Small intestine (tissue), 7 donors: ENCODE measurements at regions not wholly inside any gene's neighbourhood (a gene's known extent, or its start where the extent isn't known, plus 50 kb on each side); places are given as distances from the start of the nearest gene placed in this dataset.

Experiments used
- DNase-seq, 2 donors: peaks; one replicate each; pipeline versions ENCODE4 v3.0.0 to v3.0.0-alpha.2; 2013
- FAIRE-seq: peaks from 2 replicates; lab custom pipeline; 2012; peaks lifted over from hg19 to GRCh38; lab: Jason Lieb, UNC
- H3K27ac ChIP-seq, 3 donors: one replicate each; pipeline ENCODE4 v1.5.1; 2013; ENCODE audit warnings: low read length in 2 of 3, mild to moderate bottlenecking in 2 of 3, control low read depth in 1 of 3, inconsistent platforms in 1 of 3, low read depth in 1 of 3, moderate library complexity in 1 of 3
- H3K27me3 ChIP-seq, 3 donors: one replicate each; pipeline ENCODE4 v1.6.1; 2013; ENCODE audit warnings: low read length in 3 of 3, inconsistent platforms in 1 of 3; ENCODE audit not compliant: control insufficient read depth in 3 of 3, insufficient read depth in 3 of 3
- H3K36me3 ChIP-seq, 3 donors: one replicate each; pipeline ENCODE4 v1.6.1; 2013; ENCODE audit warnings: low read length in 3 of 3, inconsistent platforms in 1 of 3, low read depth in 1 of 3, mild to moderate bottlenecking in 1 of 3, moderate library complexity in 1 of 3; ENCODE audit not compliant: control insufficient read depth in 3 of 3, insufficient read depth in 2 of 3
- H3K4me1 ChIP-seq, 3 donors: one replicate each; pipeline ENCODE4 v1.6.1; 2013; ENCODE audit warnings: low read length in 2 of 3, inconsistent platforms in 1 of 3, low read depth in 1 of 3, mild to moderate bottlenecking in 1 of 3, moderate library complexity in 1 of 3; ENCODE audit not compliant: control insufficient read depth in 3 of 3, insufficient read depth in 2 of 3
- H3K4me3 ChIP-seq, 3 donors: one replicate each; pipeline ENCODE4 v1.5.1; 2013; ENCODE audit warnings: low read length in 3 of 3, control low read depth in 1 of 3, inconsistent platforms in 1 of 3, low read depth in 1 of 3, mild to moderate bottlenecking in 1 of 3, moderate library complexity in 1 of 3
- H3K9me3 ChIP-seq, 2 donors: one replicate each; pipeline ENCODE4 v1.6.1; 2013; ENCODE audit warnings: low read depth in 1 of 2, low read length in 1 of 2; ENCODE audit not compliant: control insufficient read depth in 2 of 2, insufficient read depth in 1 of 2
- WGBS, 3 donors: extraction: QIAGEN DNeasy Blood & Tissue Kit; methylation state at CpG; one replicate each; pipeline ENCODE4 v1.1.7; 2013; 5-methylcytosine and 5-hydroxymethylcytosine counted together
- donor health status: healthy with polysubstance abuse.
- donor health status: control.
- donor health status: control.
- donor health status: Bipolar disorder and iron deficiency.
- donor health status: healthy.

GRCh38 chr9:556199-556598 is 285.3 kb upstream of the DMRT1 start:
- no peaks in the 10 kb centered on the region for H3K9me3 ChIP-seq
- no peaks in the 10 kb centered on the region for H3K27me3 ChIP-seq
- 40 to 73% (median 61%) methylated on average over 3 of the region's 3 CpGs for WGBS, 3 donors
- no peak for DNase-seq
- no peak overlapping the region for H3K27ac ChIP-seq
- H3K4me1 ChIP-seq: peaks cover 0 to 2% (median 0%) of the 10 kb centered on the region in 3 donors
- H3K36me3 ChIP-seq: no peaks in the 10 kb centered on the region
- FAIRE-seq: no peak
- no peak overlapping the region for H3K4me3 ChIP-seq

GRCh38 chr9:556675-557074 is 284.8 kb upstream of the DMRT1 start:
- Histone ChIP-seq H3K4me1 (peaks cover 0 to 2% (median 0%) of the 10 kb centered on the region in 3 donors), H3K36me3 (no peaks in the 10 kb centered on the region), H3K27me3 (no peaks in the 10 kb centered on the region), H3K27ac (peak overlapping the region in 1 of 3 donors; percentile 14), H3K4me3 (no peak overlapping the region), H3K9me3 (no peaks in the 10 kb centered on the region)
- DNase-seq (peak; percentile 47 to 48), FAIRE-seq (no peak)
- WGBS, 3 donors: 31 to 63% (median 37%) methylated on average over 2 of the region's 2 CpGs

GRCh38 chr9:557601-558201 is 283.8 kb upstream of the DMRT1 start:
- 93 to 97% (median 95%) methylated on average over 9 of the region's 9 CpGs for WGBS, 3 donors
- Histone ChIP-seq H3K4me3 (no peak overlapping the region), H3K27ac (no peak overlapping the region), H3K4me1 (no peaks in the 10 kb centered on the region), H3K36me3 (no peaks in the 10 kb centered on the region), H3K9me3 (no peaks in the 10 kb centered on the region), H3K27me3 (no peaks in the 10 kb centered on the region)
- no peak for DNase-seq
- FAIRE-seq: no peak

GRCh38 chr9:561427-561826 is 280.1 kb upstream of the DMRT1 start:
- H3K4me3 ChIP-seq: no peak overlapping the region
- peaks cover 0 to 2% (median 0%) of the 10 kb centered on the region in 3 donors for H3K36me3 ChIP-seq
- H3K9me3 ChIP-seq: peaks cover 0 to 5% of the 10 kb centered on the region in 2 donors
- no peaks in the 10 kb centered on the region for H3K27me3 ChIP-seq
- 72 to 78% (median 76%) methylated on average over 1 of the region's 1 CpG for WGBS, 3 donors
- H3K27ac ChIP-seq: no peak overlapping the region
- peaks cover 0 to 4% (median 0%) of the 10 kb centered on the region in 3 donors for H3K4me1 ChIP-seq
- DNase-seq (no peak), FAIRE-seq (no peak)

- Histone ChIP-seq H3K4me1 (peaks cover 0 to 12% (median 2%) of the 10 kb centered on the region in 3 donors), H3K27ac (peak overlapping the region in 1 of 3 donors; percentile 32), H3K36me3 (peaks cover 0 to 2% (median 0%) of the 10 kb centered on the region in 3 donors), H3K27me3 (peaks cover 0 to 2% (median 0%) of the 10 kb centered on the region in 3 donors), H3K9me3 (peaks cover 0 to 5% of the 10 kb centered on the region in 2 donors), H3K4me3 (no peak overlapping the region)
- WGBS, 3 donors: 85 to 96% (median 93%) methylated on average over 1 of the region's 1 CpG
- FAIRE-seq (no peak), DNase-seq (no peak)
Measured at GRCh38 chr9:563200-563599, 278.3 kb upstream of the DMRT1 start.

- peaks cover 0 to 24% (median 2%) of the 10 kb centered on the region in 3 donors for H3K4me1 ChIP-seq
- DNase-seq (no peak), FAIRE-seq (no peak)
- peaks cover 0 to 2% (median 0%) of the 10 kb centered on the region in 3 donors for H3K36me3 ChIP-seq
- H3K4me3 ChIP-seq: no peak overlapping the region
- 88 to 97% (median 90%) methylated on average over 6 of the region's 6 CpGs for WGBS, 3 donors
- peaks cover 0 to 5% of the 10 kb centered on the region in 2 donors for H3K9me3 ChIP-seq
- H3K27ac ChIP-seq: no peak overlapping the region
- peaks cover 0 to 2% (median 0%) of the 10 kb centered on the region in 3 donors for H3K27me3 ChIP-seq
Measured at GRCh38 chr9:565528-565927, 276.0 kb upstream of the DMRT1 start.

GRCh38 chr9:567128-567746 is 274.3 kb upstream of the DMRT1 start:
- peaks cover 0 to 30% (median 2%) of the 10 kb centered on the region in 3 donors for H3K4me1 ChIP-seq
- H3K27ac ChIP-seq: peak overlapping the region in 1 of 3 donors; percentile 64

GRCh38 chr9:567747-568305 is 273.7 kb upstream of the DMRT1 start:
- FAIRE-seq (peak; percentile 36), DNase-seq (peak in 1 of 2 donors; percentile 45)
- Histone ChIP-seq H3K9me3 (peaks cover 0 to 5% of the 10 kb centered on the region in 2 donors), H3K27me3 (peaks cover 0 to 2% (median 0%) of the 10 kb centered on the region in 3 donors), H3K27ac (peak overlapping the region in 1 of 3 donors; percentile 64), H3K4me1 (peaks cover 0 to 30% (median 2%) of the 10 kb centered on the region in 3 donors), H3K4me3 (no peak overlapping the region), H3K36me3 (peaks cover 0 to 2% (median 0%) of the 10 kb centered on the region in 3 donors)
- 12 to 62% (median 32%) methylated on average over 3 of the region's 3 CpGs for WGBS, 3 donors

More at GRCh38 chr9:567128-567746, 274.3 kb upstream of the DMRT1 start:
- Histone ChIP-seq H3K4me3 (no peak overlapping the region), H3K27me3 (peaks cover 0 to 2% (median 0%) of the 10 kb centered on the region in 3 donors), H3K36me3 (peaks cover 0 to 2% (median 0%) of the 10 kb centered on the region in 3 donors), H3K9me3 (peaks cover 0 to 5% of the 10 kb centered on the region in 2 donors)
- DNase-seq: no peak
- no peak for FAIRE-seq
- WGBS, 3 donors: 53 to 71% (median 59%) methylated on average over 4 of the region's 4 CpGs
